HG02798 (cell line): ENCODE measurements at regions not wholly inside any gene's neighbourhood (a gene's known extent, or its start where the extent isn't known, plus 50 kb on each side); places are given as distances from the start of the nearest gene placed in this dataset.
"Not testable (repeated sequence)": the region's sequence is repeated elsewhere in the genome, so short reads cannot be mapped to it uniquely, and the experiment has no call there.

ENCODE experiments used
- ATAC-seq: cut with Tn5 transposase; IDR thresholded peaks from one replicate; pipeline ENCODE4 v1.9.1; 2021; ENCODE audit warnings: mild to moderate bottlenecking; ENCODE audit not compliant: unreplicated experiment, poor library complexity

DNA sequence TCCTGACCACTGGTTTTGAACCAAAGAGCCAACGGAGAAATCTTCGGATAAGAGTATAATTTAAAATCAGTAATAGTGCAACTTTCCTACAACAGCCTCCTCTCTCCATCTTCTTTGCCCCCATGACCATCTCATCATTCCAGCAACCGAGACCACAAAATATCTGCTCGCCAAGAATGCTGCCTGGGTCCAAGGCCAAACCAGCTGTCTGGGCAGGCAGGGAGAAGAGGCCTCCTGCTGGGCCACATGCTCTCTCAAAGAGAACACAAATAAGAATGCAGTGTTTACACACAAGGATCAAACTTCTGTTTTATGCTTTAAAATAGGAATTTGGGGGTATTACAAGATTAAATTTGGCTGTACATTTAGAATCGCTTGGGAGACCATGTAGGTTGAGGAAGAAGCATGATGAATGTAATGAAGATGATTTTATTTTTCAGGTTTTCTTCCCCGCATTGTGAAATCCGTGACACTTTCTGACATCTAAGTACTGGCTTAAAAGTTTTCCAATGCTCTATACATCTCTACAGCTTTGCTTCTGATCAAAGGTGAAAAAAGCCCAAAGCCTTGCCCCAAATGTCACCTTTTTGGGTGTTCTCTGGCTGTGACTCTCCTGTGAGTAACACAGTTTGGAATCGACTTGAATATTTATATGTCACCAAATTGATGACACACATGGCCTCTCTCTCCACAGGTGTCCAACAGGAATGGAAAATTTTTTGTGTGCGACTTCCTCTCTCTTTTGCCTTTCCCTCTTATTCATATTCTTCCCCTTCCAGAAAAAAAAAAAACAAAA, 79.4 kb upstream of the PROKR2 start:
- no peak for ATAC-seq

DNA sequence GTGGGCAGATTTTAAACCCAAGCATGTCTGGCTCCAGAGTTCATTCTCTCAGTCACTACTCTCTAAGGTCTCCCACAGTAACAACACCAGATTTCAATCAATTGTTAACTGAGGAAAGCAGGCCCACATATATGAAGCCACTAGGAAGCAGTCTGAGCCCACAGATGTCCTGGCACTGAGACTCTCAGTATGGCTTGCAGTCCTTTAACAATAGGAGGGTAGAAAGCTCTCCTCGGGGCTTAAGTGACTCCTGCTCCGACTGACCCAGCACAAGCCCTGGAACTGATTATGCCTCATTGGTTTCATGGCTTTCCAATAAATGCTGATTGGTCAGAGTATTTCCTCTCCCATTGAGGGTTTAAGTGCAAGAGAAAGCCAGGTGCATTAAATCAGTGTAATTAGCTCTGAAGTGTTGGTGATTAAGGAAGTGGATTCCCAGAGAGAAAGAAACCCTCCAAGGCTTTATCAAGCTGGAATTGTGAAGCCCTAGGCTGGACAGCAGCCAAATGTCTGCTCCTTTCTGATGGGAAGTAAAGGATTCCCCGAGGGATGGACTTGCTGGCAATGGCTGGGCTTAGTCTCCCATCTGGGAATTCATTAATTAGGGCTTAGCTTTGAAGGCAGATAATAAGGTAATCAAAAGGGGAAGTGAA, 76.6 kb upstream of the PROKR2 start:
- ATAC-seq = no peak

DNA sequence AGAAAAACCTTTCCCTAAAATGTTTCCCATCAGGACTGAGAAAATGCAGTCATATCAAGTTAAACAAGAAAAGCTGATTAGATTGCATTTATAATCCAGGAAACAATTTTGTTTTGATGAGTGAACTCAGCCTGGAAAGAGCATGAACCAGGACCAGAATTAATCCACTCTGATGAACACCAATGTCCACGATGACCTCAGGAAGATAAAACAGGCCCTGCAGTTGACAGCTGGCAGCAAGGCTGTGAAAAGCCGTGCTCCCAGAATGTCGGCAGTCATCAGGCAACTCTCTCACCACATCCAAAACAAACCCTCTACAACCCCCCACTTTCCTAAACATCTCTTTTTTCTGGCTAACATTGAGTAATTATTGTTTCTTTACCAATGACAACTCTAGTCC, 74.0 kb upstream of the PROKR2 start:
- ATAC-seq = no peak

- ATAC-seq = not testable (repeated sequence)
These were observed 70.1 kb upstream of the PROKR2 start for GRCh38 chr20:5386846-5387245.

GRCh38 chr20:5381527-5381926, 64.8 kb upstream of the PROKR2 start:
- ATAC-seq = not testable (repeated sequence)

DNA sequence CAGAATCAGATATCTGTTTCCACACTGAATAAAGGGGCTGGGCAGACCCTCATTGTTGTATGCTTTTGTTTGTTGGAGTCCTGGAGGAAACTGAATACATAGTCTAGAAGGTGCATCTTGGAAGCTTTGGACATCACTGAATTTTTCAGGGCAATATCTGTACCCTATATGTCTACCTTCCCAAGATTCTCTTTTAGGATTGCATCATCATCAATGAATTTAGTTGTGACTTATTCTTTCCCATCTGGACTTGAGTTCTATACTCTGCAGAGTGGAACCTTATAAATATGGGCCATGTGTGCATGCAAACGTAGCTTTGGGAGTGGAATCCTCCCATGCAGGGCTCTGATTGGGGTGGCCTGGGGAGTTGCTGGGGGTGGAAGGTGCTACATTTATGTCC, 60.7 kb upstream of the PROKR2 start:
- no peak for ATAC-seq

DNA sequence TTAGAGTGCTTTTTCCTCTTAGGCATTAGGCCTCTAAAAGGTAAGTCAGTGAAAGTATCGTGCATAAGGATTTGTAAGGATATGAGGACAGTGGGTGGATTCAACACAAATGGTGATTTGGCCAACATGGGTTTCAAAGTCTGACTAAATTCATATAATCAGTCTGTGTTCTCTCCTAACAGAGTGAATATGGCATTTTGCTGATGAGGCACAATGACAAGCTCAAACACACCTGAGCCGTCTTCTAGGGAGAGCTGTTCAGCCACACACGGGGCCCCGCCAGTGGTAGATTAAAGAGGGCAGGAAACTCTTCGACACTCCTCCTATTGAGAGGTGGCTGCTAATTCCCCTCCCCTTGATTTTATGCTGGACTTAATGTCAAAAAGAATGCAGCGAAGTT, 59.5 kb upstream of the PROKR2 start:
- ATAC-seq = no peak

GRCh38 chr20:5374171-5374570, 57.4 kb upstream of the PROKR2 start:
- ATAC-seq = no peak

- no peak for ATAC-seq
These were observed 55.6 kb upstream of the PROKR2 start for GRCh38 chr20:5372371-5372770.

GRCh38 chr20:5369629-5370028, 52.9 kb upstream of the PROKR2 start:
- no peak for ATAC-seq
